Testis (tissue), 2 donors: ENCODE measurements at regions not wholly inside any gene's neighbourhood (a gene's known extent, or its start where the extent isn't known, plus 50 kb on each side); places are given as distances from the start of the nearest gene placed in this dataset.

ENCODE experiments used
- DNase-seq: peaks from one replicate; pipeline ENCODE4 v3.0.0-alpha.2; 2019
- H3K27ac ChIP-seq, 2 donors: fragments of 200-600 bp; sonication (generic); one replicate each; pipeline ENCODE4 v1.5.1; 2019
- H3K27me3 ChIP-seq: fragments of 200-600 bp; sonication (generic); one replicate; pipeline ENCODE4 v1.5.1; 2019
- H3K36me3 ChIP-seq: fragments of 200-600 bp; sonication (generic); one replicate; pipeline ENCODE4 v1.5.1; 2017; ENCODE audit warnings: low read depth; ENCODE audit errors: missing control alignments
- H3K4me1 ChIP-seq: fragments of 200-600 bp; sonication (generic); one replicate; pipeline ENCODE4 v1.5.1; 2019
- H3K4me3 ChIP-seq, 2 donors: fragments of 200-600 bp; sonication (generic); one replicate each; pipeline ENCODE4 v1.5.1; 2017 to 2019
- H3K9me3 ChIP-seq: fragments of 200-600 bp; sonication (generic); one replicate; pipeline ENCODE4 v1.5.1; 2017
- CTCF ChIP-seq, 3 experiments: fragments of 450-650 bp in 2 of 3; fragments of 200-600 bp in 1 of 3; sonication (generic) in 1 of 3; IDR thresholded peaks; one replicate each; pipeline ENCODE4 v1.5.1; 2016 to 2019; ENCODE audit warnings: antibody characterized with exemption in 3 of 3, mild to moderate bottlenecking in 2 of 3, moderate library complexity in 1 of 3
- POLR2A ChIP-seq: fragments of 450-650 bp; IDR thresholded peaks from one replicate; pipeline ENCODE4 v1.6.1; 2017; ENCODE audit warnings: antibody characterized with exemption, mild to moderate bottlenecking, moderate library complexity
- WGBS, 2 donors: methylation state at CpG; one replicate each; pipeline ENCODE4 v1.1.5; 2018; 5-methylcytosine and 5-hydroxymethylcytosine counted together
- intact Hi-C: fragments of 100-400 bp; cut with DNase I; formaldehyde crosslinking; loops from one replicate; pipeline ENCODE4 v1.15.1; 2023; ENCODE audit warnings: low total_unique reads

GRCh38 chr5:87807783-87808182, 395.1 kb upstream of the CCNH start:
- DNase-seq = no peak
- TF ChIP-seq POLR2A = no peak
- no peak for TF ChIP-seq CTCF (IDR thresholded peaks at IDR 0.05)
- H3K27me3 ChIP-seq = no peaks in the 10 kb centered on the region
- H3K27ac ChIP-seq = no peak overlapping the region
- no peaks in the 10 kb centered on the region for H3K9me3 ChIP-seq
- no peak overlapping the region for H3K4me3 ChIP-seq
- intact Hi-C loops = no loop called here
- no peaks in the 10 kb centered on the region for H3K36me3 ChIP-seq
- H3K4me1 ChIP-seq = no peaks in the 10 kb centered on the region

- intact Hi-C loops = no loop called here
- no peaks in the 10 kb centered on the region for H3K36me3 ChIP-seq
- H3K9me3 ChIP-seq = no peaks in the 10 kb centered on the region
- H3K27ac ChIP-seq = no peak overlapping the region
- no peaks in the 10 kb centered on the region for H3K27me3 ChIP-seq
- H3K4me1 ChIP-seq = no peaks in the 10 kb centered on the region
- TF ChIP-seq POLR2A (no peak), CTCF (IDR thresholded peaks at IDR 0.05) (no peak)
- DNase-seq = no peak
- no peak overlapping the region for H3K4me3 ChIP-seq
These were observed 390.6 kb upstream of the CCNH start for GRCh38 chr5:87803352-87803751.

- 54 to 57% methylated on average over 4 of the region's 4 CpGs for WGBS, 2 donors
- Histone ChIP-seq H3K4me1 (no peaks in the 10 kb centered on the region), H3K27me3 (no peaks in the 10 kb centered on the region), H3K9me3 (no peaks in the 10 kb centered on the region), H3K36me3 (no peaks in the 10 kb centered on the region), H3K27ac (no peak overlapping the region), H3K4me3 (no peak overlapping the region)
- intact Hi-C loops = no loop called here
- no peak for DNase-seq
- TF ChIP-seq CTCF (IDR thresholded peaks at IDR 0.05) (no peak), POLR2A (no peak)
These were observed 379.1 kb upstream of the CCNH start for GRCh38 chr5:87791869-87792268.

DNA sequence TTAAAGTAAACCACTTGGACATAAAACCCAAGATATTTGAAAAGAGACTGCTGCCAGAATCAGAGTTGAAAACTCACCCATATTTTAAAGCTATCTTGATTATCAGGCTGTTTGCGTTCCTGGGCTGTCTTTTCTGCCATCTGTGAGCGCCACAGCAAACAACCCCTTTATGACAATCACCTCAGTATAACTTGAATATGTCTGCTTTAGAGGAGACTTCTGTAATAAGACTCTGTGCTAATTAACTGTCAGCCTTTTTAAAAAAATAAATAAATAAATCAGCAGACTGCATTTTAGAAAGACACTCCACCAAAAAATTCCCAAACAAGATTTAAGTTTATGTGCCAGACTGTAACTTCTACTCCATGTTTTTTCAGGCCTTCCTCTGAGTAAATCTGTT, 375.7 kb upstream of the CCNH start:
- Histone ChIP-seq H3K27ac (no peak overlapping the region), H3K27me3 (no peaks in the 10 kb centered on the region), H3K4me1 (no peaks in the 10 kb centered on the region), H3K9me3 (no peaks in the 10 kb centered on the region), H3K36me3 (no peaks in the 10 kb centered on the region), H3K4me3 (no peak overlapping the region)
- intact Hi-C loops = loop anchor here (10.0 kb wide), 1 partner anchor 896 kb away; no protein-coding TSS in a partner anchor
- no peak for DNase-seq
- 62 to 67% methylated on average over 2 of the region's 2 CpGs for WGBS, 2 donors
- TF ChIP-seq CTCF (IDR thresholded peaks at IDR 0.05) (no peak), POLR2A (no peak)

GRCh38 chr5:87787625-87788256, 375.0 kb upstream of the CCNH start:
- no peaks in the 10 kb centered on the region for H3K9me3 ChIP-seq
- no peaks in the 10 kb centered on the region for H3K4me1 ChIP-seq
- WGBS, 2 donors = 54 to 61% methylated on average over 2 of the region's 2 CpGs
- no peaks in the 10 kb centered on the region for H3K36me3 ChIP-seq
- intact Hi-C loops = loop anchor here (10.0 kb wide), 1 partner anchor 897 kb away; no protein-coding TSS in a partner anchor
- no peak overlapping the region for H3K27ac ChIP-seq
- no peaks in the 10 kb centered on the region for H3K27me3 ChIP-seq
- no peak overlapping the region for H3K4me3 ChIP-seq
- DNase-seq = no peak
- no peak for TF ChIP-seq CTCF (IDR thresholded peaks at IDR 0.05)
- TF ChIP-seq POLR2A = no peak
